ENCODE measurements at regions not wholly inside any gene's neighbourhood (a gene's known extent, or its start where the extent isn't known, plus 50 kb on each side); places are given as distances from the start of the nearest gene placed in this dataset.

DNA sequence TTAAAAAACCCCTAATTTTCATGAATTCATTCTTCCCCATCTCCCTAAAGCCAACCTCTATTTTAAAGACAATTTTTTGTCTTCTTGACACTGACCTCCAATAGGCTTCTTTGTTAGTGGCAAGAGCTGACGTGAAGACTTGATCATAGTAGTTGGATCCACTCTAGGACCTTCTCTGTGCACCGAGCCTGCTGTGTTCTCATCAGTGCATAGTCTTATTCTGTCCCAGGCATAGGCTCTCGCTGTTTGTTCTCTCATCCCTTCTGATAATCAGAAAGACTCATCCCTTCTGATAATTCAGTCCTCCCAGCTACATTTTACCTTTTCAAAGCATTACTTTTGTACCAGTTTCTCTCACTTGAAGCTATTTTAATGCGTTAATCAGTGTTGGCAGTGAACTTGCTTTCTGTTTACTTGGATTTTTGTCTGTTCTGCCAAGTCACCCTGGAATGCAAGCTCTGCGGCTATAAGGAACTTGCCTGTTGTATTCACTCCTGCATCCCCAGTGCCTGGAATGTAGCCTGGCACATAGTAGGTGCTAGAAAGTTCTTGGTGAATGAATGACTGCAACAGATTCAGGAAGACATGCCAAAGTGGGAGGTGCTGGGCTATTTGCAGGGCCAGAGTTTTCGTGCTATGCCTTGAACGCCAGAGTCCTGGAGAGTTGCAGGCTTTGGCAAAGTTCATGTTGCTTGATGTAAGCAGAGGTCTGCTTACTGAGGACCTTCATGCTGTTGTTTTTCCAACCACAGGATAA is 147.6 kb upstream of the MPHOSPH6 start:
- TF ChIP-seq POLR2A (IDR thresholded peaks at IDR 0.05) (no peak), POLR2AphosphoS5 (IDR thresholded peaks at IDR 0.05) (no peak)
- TF ChIP-seq, protein P1, sequence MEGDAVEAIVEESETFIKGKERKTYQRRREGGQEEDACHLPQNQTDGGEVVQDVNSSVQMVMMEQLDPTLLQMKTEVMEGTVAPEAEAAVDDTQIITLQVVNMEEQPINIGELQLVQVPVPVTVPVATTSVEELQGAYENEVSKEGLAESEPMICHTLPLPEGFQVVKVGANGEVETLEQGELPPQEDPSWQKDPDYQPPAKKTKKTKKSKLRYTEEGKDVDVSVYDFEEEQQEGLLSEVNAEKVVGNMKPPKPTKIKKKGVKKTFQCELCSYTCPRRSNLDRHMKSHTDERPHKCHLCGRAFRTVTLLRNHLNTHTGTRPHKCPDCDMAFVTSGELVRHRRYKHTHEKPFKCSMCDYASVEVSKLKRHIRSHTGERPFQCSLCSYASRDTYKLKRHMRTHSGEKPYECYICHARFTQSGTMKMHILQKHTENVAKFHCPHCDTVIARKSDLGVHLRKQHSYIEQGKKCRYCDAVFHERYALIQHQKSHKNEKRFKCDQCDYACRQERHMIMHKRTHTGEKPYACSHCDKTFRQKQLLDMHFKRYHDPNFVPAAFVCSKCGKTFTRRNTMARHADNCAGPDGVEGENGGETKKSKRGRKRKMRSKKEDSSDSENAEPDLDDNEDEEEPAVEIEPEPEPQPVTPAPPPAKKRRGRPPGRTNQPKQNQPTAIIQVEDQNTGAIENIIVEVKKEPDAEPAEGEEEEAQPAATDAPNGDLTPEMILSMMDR (IDR thresholded peaks at IDR 0.05 in 8 of 11, conservative IDR thresholded peaks at IDR 0.05 in 3 of 11), result no peak
